Testis (tissue), 2 donors: ENCODE measurements at regions not wholly inside any gene's neighbourhood (a gene's known extent, or its start where the extent isn't known, plus 50 kb on each side); places are given as distances from the start of the nearest gene placed in this dataset.

ENCODE experiments used
- CTCF ChIP-seq, 3 experiments: fragments of 450-650 bp in 2 of 3; fragments of 200-600 bp in 1 of 3; sonication (generic) in 1 of 3; IDR thresholded peaks; one replicate each; pipeline ENCODE4 v1.5.1; 2016 to 2019; ENCODE audit warnings: antibody characterized with exemption in 3 of 3, mild to moderate bottlenecking in 2 of 3, moderate library complexity in 1 of 3
- POLR2A ChIP-seq: fragments of 450-650 bp; IDR thresholded peaks from one replicate; pipeline ENCODE4 v1.6.1; 2017; ENCODE audit warnings: antibody characterized with exemption, mild to moderate bottlenecking, moderate library complexity

GRCh38 chr2:181313845-181314244, 143.3 kb upstream of the ITGA4 start:
- TF ChIP-seq CTCF (IDR thresholded peaks at IDR 0.05) (no peak), POLR2A (no peak)
